NCI-H2227 treated with DMSO at 0.1 percent for 48 hours (cell line): ENCODE measurements at regions not wholly inside any gene's neighbourhood (a gene's known extent, or its start where the extent isn't known, plus 50 kb on each side); places are given as distances from the start of the nearest gene placed in this dataset.

ENCODE experiments used
- DNase-seq: peaks from one replicate; lab custom pipeline; 2025; lab: John Stamatoyannopoulos, UW

DNA sequence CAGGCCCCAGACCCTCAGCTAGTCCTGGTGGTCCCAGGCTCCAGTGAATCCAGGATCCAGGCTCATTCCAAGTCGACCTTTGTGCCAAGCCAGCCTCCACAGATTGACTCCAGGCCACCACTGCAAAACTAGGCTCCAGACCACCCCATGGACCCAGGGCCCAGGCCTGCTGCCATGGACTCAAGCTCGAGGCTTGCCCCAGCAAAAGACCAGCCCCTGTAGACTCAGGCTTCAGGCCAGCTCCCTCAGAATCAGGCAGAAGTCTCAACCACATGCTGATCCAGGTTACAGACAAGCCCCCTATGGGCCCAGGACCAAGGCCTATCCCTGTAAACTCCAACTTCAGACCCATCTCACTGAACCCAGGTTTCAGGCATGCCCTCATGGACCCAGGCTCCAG is 692.4 kb downstream of the PCDH19 start:
- DNase-seq: no peak

DNA sequence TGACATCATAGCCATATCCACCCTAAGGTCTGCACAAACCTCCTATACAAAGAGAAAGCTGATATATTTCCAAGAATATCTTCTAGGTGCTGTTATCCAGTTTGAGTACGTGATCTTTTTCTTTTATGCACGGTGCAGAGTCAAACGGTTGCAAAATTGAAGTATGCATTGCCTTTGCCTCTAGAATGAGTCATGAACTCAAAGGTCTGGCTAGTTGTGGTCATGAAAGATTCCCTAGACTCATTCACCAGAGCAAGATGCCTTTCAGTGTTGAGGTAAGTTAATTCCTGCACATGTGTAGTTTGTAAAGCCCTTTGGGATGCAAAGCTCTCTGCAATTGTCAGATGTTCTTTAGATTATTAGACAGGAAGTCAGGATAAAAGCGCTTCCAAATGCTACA is 704.4 kb downstream of the PCDH19 start:
- DNase-seq: no peak

DNA sequence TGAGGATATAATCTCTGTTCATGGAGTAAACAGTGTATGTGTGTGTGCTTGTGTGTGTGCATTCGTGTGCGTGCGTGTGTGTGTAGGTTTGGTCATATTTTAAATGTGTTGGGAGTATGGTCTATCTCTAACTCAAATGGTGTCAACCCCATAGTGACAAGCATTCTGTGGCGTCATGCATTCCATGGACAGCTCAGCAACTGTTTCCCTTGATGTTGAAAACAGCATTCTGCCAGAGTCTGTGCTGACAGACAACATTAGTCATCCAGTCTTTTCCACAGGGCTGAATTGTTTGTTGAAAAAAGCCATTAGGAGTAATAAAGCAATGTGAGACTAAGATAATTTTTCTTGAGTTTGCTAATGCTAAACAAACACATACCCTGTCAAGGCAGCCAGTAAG is 706.6 kb downstream of the PCDH19 start:
- no peak for DNase-seq

DNA sequence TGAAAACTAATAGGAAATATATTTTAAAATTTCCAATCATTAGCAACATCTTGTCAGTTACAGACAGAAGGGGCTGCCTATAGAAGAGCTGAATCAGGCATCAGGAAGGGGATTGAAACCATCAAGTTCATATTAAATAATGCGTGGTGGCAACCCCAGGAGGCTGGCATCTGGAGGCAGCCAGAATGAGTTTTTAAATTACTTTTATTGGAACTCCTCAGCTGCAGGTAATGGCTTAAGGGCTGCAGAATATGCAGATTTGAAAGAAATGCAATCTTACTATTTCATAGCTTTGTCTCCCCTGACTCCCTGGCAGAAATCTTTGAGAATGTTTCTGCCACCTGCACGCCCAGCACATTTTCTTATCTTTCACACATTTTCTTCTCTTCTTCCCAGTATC is 711.6 kb downstream of the PCDH19 start:
- no peak for DNase-seq

DNA sequence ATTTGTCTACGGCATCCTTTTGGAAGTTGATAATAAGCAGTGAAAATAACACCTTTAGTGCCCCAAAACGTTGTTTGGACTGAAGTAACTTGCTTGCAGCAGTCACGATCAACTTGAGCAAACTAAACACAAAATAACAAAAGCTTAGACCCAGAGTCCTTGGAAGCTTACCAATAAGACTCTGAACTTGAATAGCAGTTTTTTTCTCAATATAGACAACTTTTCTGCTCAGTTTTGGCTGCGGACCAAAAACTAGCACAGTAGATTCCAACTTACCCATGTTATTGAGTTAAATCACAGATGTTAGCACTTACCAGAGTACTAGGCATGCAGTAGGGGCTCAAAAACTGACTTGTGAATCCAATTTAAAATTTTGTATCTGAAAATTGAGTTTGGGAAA is 746.9 kb downstream of the PCDH19 start:
- no peak for DNase-seq

DNA sequence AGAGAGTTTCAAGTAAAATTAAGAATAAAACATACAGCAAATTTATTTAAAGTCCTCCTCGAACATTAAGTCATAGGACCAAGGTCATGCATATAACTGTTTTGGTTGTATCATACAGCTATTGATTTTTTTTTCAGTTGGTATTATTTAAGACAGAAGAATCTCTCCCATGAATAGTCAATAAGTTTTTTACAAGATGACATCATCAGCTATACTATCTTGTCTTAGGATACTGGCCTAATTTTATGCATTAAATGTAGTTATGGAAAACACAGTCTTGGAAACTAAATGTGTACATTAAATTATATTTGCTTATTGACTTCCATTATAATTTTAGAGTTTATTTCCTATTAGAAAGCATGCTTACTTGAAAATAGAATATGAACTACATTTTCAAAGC is 755.9 kb downstream of the PCDH19 start:
- DNase-seq: no peak

DNA sequence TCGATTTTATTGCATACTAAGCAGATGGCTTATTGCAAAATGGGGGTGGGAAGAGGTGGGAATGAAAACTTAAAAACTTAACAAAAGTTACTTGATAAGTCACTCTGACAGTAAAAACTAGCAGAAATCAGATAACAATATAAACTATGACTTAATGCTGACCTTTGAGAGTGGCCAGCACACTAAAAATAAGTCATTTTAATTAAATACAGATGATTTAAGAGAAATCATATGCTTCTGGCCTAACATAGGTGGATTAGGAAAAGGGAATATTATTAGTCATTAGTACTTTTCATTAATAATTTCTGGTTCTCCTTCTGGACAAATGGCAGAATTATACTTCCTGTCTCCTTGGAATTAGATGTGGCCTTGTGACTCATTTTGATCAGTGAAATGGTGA is 756.7 kb downstream of the PCDH19 start:
- no peak for DNase-seq

DNA sequence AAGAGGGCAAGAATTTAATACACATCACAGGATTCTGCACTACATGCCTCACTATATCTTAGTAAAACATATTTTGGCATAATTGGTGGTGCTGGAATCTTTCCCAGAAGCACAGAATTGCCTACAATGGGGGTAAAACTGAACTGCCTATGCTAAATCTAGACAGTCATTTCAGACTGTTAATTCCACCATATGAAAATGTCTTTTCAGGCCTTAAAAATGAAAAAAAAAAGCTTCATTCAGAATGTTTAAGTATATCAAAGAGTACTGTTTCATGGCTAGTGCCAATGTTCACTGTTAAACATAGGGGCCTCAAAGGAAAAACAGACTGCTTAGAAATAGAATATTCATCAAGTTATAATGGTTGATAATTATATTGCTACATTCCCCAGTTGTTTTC is 797.0 kb downstream of the PCDH19 start:
- no peak for DNase-seq

DNA sequence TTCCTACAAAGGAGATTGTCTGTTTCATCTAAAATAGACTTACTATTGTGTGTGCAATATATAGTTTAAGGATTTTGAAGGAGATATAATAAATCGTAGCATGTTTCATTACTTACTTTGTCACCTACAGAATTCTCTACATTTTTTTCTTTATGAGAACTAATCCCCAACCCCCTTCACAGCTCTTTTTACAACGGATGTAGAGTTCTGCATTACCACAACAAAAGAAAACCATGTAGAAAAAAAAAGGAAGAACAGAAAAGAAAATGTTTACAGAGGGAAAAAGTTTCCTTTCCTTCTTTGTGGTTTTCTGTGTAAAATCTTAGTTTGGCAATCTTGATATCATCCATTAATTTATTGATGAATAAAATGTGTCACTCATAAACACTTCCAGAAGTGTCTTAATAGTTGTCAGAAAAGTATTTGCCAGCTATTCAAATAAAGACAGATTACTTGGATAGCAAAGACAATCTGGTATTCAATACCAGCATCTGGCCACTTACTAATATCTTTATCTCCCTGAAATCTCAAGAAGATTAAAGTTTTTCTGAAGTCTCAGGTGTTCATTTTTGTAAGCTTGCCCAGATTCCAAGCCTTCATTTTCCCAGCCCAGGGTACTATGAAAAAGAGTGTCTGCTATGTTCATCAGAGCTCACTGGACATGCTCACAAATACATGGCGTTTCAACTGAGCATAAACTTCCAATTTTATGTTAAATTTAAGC is 806.8 kb downstream of the PCDH19 start:
- DNase-seq: no peak

DNA sequence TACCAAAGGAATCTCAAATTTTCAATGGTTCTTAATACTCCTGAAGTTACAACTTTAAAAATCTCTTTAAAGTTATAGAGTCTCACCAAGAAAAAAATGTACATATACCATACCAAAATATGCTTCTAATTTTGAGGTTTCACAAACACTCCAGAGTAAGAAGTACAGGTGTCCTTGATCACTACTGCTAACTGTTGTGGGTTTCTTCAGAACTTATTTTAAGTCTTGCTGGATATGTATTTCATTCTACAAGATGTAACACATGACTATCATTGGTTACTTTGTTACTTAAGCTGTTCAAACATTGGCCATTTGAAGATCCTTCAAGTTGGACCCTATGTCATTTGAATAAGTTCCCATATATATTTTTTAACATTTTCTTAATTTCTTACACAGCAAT is 808.0 kb downstream of the PCDH19 start:
- no peak for DNase-seq

DNA sequence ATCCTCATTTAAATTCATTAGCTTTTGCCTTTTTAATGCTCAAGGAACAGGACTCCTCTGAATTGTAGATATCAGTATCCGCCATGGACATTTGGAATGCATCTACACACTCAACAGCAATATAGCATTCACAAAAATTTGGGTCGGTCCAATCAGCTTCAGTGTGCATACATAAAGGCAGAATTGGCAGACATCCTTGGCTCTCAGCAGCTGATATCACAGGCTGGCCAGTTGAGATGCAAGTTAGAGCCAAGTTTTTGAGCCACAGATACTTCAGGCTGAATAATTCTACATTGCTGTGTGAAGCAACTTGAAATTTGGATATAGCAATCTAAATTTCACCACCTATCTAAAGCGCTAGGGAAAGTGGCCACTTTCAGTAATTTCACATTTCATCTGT is 821.1 kb downstream of the PCDH19 start:
- DNase-seq: no peak

DNA sequence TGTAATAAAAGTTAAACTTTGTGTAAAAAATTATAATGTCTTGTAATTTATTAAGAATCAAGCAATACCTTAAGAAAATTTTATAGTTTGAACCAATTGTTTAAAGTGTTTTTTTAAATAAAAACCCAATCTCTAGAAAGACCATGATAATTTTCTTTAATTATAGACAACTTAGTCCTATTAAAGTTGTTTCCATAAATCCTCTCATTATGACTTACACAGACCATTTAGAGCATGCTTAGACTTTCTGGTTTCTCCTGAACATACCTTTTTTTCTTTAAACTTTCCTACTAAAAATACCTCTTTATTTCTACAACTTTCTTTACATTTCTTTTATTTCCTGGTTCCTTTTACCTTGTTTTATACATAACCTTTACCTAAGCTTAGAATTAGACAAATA is 837.4 kb downstream of the PCDH19 start:
- no peak for DNase-seq

DNA sequence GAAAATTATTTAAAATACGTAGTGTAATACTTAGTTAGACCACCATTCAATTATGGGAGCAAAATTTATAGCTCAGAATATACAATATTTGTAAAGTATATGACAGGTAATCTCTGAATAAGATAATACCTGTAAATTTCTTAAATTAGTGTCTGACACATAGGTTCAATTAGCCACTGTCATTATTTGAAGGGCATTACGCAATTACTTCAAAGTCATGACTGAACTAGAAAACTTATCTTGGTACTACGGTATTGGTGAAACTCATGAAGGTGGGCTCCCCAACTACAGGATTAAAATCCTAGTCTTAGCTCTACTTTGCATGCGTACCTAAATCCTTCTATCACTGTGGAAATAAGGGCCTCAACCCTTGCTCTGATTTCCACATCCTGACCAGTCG is 860.7 kb downstream of the PCDH19 start:
- no peak for DNase-seq

DNA sequence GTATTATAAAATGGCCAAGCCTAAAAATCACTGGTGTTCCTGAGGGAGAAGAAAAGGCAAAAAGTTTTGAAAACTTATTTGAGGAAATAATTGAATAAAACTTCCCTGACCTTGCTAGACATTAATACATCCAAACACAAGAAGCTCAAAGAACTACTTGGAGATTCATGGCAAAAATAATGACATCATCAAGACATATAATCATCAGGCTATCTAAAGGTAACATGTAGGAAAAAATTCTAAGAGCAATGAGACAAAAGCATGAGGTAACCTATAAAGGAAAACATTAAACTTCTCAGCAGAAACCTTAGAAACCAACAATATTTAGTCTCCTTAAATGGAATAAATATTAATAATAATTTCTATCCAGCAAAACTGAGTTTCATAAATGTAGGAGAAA is 887.6 kb downstream of the PCDH19 start:
- DNase-seq: no peak

DNA sequence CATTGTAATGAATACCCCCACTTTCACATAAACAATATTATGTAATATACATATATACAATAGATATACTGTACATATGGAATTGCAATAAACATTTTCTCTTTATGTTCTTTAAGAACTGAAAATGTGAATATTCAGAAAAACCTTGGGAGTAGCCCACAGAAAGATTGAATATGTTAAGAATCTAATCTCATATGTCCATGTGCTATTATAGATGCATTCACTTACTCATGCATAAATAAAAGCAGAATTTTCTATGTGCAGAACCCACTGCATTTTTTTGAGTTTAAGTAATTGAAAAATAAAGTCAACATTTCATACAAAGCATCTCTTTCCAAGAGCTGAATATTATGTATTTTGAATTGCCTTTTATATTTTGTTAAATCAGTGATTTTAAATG is 902.3 kb downstream of the PCDH19 start:
- no peak for DNase-seq

DNA sequence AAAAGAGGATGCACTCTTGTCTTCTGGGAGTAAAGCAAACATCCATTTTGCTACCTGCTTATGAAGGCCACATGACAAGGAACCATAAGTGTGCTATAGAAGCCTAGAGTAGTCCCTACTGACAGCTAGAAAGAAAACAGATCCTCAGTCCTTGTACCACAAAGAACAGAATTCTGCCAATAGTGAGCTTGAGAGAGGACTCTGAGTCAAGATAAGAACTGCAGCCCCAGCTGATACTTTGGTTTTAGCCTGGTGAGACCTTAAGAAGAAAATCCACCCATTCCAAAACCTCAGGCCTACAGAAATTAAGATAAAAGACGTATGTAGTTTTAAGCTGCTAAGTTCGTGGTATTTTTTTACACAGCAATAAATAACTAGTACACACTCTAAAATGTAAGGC is 914.6 kb downstream of the PCDH19 start:
- DNase-seq: no peak

DNA sequence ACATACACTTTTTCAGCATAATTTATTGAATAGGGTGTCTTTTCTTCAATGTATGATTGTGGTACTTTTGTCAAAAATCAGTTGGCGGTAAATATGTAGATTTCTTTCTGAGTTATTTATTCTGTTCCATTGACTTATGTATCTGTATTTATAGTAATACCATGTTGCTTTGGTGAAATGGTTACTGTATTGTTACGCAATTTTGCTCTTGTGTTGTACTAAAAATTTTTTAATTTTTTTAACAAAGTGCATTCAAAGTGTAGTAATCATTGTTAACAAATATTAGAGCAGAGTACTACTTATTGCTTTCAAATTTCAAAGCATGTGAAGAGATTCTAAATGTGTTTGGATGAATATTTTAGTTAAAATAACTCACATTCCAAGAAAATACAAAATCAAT is 915.4 kb downstream of the PCDH19 start:
- DNase-seq: no peak

DNA sequence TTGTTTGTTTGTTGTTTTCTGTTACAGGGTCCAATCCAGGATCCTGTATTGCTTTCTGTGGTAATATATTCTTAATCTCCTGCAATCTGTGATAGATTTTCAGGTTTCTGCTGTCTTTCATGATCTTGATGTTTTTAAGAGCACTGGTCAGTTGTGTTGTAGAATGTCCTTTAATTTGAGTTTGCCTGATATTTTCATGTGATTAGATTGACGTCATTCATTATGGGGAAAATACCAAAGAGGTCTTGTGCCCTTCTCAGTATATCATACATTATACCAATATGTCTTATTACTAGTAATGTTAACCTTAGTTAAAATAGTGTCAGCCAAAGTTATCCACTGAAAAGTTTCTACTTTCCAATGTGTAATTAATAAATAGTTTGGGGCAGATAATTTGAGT is 929.3 kb downstream of the PCDH19 start:
- no peak for DNase-seq

DNA sequence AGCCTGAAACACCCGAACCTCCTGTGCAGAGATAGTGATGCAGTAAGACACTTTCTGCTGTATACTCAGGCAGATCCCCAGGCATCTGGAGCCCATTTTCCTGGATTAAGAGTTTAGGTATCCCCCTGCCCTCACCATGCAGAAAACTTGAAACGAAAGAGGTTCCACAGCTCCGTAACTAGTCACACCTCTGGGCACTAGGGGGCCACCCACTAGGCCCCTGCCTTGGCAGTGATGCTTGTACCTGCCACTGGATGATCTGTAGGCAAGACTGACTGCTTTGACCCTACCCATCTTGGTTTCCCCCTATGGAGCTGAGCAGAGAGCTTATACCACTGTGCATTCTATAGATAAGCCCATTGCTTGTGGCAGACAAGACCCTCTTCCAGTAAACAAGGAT is 940.6 kb downstream of the PCDH19 start:
- DNase-seq: no peak

DNA sequence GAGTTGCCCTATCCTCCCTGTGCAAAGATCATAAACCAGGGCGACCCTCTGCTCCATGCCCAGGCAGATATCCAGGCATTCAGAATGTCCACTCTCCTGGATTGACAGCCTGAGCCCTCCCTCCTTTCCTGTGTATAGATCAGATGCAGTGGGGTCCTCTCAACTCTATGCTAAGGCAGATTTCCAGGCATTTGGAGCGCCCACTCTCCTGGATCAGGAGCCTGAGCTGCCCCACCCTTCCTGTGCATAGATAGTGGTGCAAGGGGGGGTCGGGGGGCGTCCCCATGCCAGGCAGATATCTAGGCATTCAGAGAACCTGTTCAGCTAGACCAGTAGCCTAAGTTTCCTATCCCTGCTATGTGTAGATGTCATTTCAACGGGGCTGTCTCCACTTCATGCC is 941.1 kb downstream of the PCDH19 start:
- no peak for DNase-seq

DNA sequence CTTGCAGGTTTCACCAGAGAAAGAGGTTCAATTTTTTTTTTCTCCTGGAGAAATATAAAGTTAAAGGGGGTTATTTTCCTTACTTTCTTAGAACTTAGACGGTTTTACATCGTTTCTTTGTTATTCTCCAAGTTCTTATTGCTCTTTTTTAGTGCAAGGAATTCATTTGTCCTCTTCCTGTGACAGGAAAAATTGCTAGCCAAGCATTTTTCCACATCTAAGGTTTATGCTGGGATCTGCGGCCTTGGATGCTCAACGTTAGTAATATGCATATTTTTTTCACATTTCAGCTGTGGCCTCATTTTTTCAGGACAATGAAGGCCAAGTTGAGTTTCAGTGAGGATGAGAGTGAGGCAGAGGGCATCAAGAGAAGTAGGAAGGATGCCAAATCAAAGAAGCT is 948.9 kb downstream of the PCDH19 start:
- DNase-seq: no peak

DNA sequence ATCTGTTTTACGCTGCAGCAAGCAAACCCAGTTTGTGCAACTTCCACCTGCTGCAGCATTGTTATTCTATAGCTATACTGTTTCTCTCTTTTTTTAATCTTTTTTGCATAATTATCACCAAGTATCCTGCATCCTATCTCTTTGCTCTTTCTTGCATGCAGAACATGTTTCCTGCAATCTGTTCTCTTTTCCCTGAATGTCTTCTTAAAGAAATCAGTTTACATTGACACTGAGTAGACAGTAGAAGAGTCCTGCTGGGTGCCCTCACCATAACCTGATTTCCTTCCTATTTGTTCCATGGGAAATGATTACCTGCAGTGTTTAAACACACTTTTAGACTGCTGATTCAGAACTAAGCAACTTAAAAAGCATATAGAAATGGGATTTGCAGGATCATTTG is 964.7 kb downstream of the PCDH19 start:
- DNase-seq: no peak

DNA sequence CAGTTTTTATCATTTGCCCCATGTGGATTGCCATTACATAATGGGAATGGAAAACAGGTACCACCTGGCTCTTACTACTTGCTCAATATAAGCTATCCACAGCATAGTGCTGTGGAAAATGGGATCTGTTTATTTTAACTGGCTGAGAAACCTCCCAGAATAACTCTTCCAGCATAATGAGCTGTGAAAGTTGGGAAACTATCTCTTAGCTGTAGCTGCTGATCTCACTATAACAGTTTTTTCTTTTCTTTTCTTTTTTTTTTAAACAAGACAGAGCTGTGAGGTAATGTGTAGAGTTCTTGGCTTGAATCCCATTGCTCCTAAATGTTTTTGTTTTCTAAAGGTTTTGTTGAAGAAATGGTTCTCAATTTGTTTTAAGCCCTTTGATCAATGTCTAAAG is 988.3 kb downstream of the PCDH19 start:
- no peak for DNase-seq

DNA sequence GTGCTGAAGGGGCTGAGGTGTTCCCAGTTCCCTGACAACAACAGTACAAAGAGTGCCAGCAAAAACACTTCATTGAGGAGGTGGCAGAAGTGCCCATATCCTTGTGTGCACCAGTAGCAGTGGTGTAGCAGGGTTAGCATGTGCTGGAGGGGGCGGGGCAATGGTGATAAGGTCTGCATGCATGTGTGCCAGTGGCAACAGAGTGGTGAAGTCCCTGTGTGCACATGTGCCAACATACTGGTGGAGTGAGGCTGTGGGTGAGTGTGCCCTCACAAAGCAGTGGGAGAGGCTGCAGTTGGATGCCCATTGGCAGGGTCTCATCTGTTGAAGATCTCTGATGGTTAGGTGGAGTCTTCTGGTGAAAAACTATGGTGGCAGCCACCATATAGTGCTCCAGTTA is 994.6 kb downstream of the PCDH19 start:
- DNase-seq: no peak

DNA sequence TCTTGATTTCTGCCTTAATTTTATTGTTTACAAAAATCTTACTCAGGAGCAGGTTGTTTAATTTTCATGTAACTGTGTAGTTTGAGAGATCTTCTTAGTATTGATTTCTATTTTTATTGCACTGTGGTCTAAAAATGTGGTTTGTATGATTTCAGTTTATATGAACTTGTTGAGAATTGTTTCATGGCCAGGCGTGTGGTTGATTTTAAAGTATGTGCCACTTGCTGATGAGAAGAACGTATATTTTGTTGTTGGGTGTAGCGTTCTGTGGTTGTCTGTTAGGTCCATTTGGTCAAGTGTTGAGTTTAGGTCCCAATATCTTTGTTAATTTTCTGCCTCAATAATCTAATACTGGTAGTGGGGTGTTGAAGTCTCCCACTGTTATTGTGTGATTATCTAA is 996.8 kb downstream of the PCDH19 start:
- no peak for DNase-seq
